ENCODE measurements at regions not wholly inside any gene's neighbourhood (a gene's known extent, or its start where the extent isn't known, plus 50 kb on each side); places are given as distances from the start of the nearest gene placed in this dataset.

DNA sequence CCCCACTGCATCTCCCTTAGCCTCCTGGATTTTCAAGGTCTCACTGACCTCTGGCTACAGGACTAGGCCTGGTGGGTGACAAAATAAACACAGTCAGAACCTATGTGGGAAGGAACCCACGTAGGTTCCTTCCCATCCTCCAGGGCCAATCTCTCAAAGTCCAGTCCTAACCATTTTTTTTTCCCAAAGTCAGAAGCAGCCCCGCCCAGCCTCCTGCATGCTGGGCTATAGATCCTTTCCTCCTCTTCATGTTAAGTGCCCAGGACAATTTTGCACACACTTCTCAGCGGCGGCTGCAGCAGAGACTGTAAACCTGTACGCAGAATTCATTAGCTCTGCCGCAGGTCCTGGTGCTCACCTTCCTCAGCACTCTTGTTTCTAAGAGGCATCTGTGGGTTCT is 285.8 kb downstream of the NPIPA8 start:
- no peaks in the 10 kb centered on the region for H4K20me1 ChIP-seq (ENCODE audit: control insufficient read depth, insufficient read depth, low read depth, low read length)

DNA sequence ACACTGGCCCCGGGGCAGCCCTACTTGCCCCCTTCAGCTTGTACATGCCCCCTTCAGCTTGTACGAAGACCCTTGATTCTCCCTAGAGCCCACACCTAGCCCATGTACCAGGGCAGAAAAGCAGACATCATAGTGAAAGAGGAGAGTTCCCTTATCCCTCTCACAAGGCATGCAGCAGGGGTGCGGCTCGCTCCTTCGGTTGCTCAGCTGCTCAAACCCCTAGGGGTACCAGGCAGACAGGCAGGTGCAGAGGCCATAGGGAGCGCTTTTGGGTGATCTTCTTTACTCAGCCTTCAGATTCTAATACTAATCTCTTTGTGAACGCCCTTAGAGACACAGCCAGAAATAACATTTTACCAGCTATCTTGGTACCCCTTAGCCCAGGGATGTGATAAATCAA is 286.3 kb downstream of the NPIPA8 start:
- H3K36me3 ChIP-seq (ENCODE audit: control insufficient read depth, low read length) = no peaks in the 10 kb centered on the region
- no peaks in the 10 kb centered on the region for H3K9me3 ChIP-seq (ENCODE audit: control insufficient read depth, insufficient read depth, low read length)
- H3K4me1 ChIP-seq (ENCODE audit: control insufficient read depth, low read length) = no peaks in the 10 kb centered on the region
- no peaks in the 10 kb centered on the region for H3F3A ChIP-seq (ENCODE audit: control insufficient read depth, insufficient read depth)
- no peak for TF ChIP-seq EZH2phosphoT487 (IDR thresholded peaks at IDR 0.05; ENCODE audit: borderline replicate concordance, low read length)
- no peak for TF ChIP-seq CTCF (IDR thresholded peaks at IDR 0.05; ENCODE audit: low read depth, low read length, poor library complexity, severe bottlenecking)
- H3K27me3 ChIP-seq (ENCODE audit: control insufficient read depth, low read length) = no peaks in the 10 kb centered on the region
- no peak overlapping the region for H3K4me2 ChIP-seq (ENCODE audit: low read length)
- no peaks in the 10 kb centered on the region for H3K9me2 ChIP-seq (replicated peaks; ENCODE audit: control insufficient read depth, low read length)
- H4K20me1 ChIP-seq (ENCODE audit: control insufficient read depth, insufficient read depth, low read depth, low read length) = no peaks in the 10 kb centered on the region
- no peak overlapping the region for H3K4me3 ChIP-seq (ENCODE audit: low read length)
- no peak overlapping the region for H3K27ac ChIP-seq (ENCODE audit: low read depth, low read length)
- no peaks in the 10 kb centered on the region for H3K79me2 ChIP-seq (ENCODE audit: control insufficient read depth, low read length)

More for the DNA sequence above, 285.8 kb downstream of the NPIPA8 start:
- no peaks in the 10 kb centered on the region for H3K9me3 ChIP-seq (ENCODE audit: control insufficient read depth, insufficient read depth, low read length)
- no peaks in the 10 kb centered on the region for H3K9me2 ChIP-seq (replicated peaks; ENCODE audit: control insufficient read depth, low read length)
- H3K4me3 ChIP-seq (ENCODE audit: low read length) = no peak overlapping the region
- no peak overlapping the region for H3K4me2 ChIP-seq (ENCODE audit: low read length)
- no peaks in the 10 kb centered on the region for H3K27me3 ChIP-seq (ENCODE audit: control insufficient read depth, low read length)
- H3K79me2 ChIP-seq (ENCODE audit: control insufficient read depth, low read length) = no peaks in the 10 kb centered on the region
- TF ChIP-seq EZH2phosphoT487 (IDR thresholded peaks at IDR 0.05; ENCODE audit: borderline replicate concordance, low read length) (no peak), CTCF (IDR thresholded peaks at IDR 0.05; ENCODE audit: low read depth, low read length, poor library complexity, severe bottlenecking) (no peak)
- H3K27ac ChIP-seq (ENCODE audit: low read depth, low read length) = no peak overlapping the region
- no peaks in the 10 kb centered on the region for H3F3A ChIP-seq (ENCODE audit: control insufficient read depth, insufficient read depth)
- no peaks in the 10 kb centered on the region for H3K36me3 ChIP-seq (ENCODE audit: control insufficient read depth, low read length)
- H3K4me1 ChIP-seq (ENCODE audit: control insufficient read depth, low read length) = no peaks in the 10 kb centered on the region

DNA sequence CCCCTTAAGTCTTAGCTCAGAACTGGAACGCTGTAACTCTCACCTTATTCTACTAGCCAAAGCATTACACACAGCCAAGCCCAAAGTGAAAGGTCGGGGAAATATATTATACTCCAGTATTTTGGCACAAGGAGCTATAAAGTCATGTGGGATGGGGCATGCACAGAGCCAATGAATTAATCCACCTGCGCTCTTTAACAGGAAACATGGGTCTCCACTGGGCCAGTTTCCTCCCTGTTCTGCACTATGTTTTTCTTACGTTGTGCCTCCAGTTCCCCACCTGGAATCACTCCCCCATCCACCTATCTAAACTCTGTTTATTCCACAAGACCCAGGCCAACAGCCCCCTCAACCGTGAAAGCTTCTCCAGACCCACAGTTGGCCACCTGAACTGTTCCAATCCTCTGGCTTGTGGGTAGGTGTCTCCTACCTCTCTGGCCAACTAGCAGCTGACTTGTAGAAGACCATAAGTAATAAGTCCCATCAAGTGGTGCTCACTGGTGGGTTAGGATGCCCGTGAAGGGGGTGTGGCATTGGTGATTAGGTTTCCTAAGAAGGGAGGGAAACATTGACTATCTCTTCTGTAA is 286.9 kb downstream of the NPIPA8 start:
- H3K4me1 ChIP-seq (ENCODE audit: control insufficient read depth, low read length) = no peaks in the 10 kb centered on the region
- no peaks in the 10 kb centered on the region for H3K9me3 ChIP-seq (ENCODE audit: control insufficient read depth, insufficient read depth, low read length)
- no peaks in the 10 kb centered on the region for H4K20me1 ChIP-seq (ENCODE audit: control insufficient read depth, insufficient read depth, low read depth, low read length)
- no peaks in the 10 kb centered on the region for H3K36me3 ChIP-seq (ENCODE audit: control insufficient read depth, low read length)
- no peaks in the 10 kb centered on the region for H3K27me3 ChIP-seq (ENCODE audit: control insufficient read depth, low read length)
- H3K9me2 ChIP-seq (replicated peaks; ENCODE audit: control insufficient read depth, low read length) = no peaks in the 10 kb centered on the region
- no peak for TF ChIP-seq EZH2phosphoT487 (IDR thresholded peaks at IDR 0.05; ENCODE audit: borderline replicate concordance, low read length)
- no peak for TF ChIP-seq CTCF (IDR thresholded peaks at IDR 0.05; ENCODE audit: low read depth, low read length, poor library complexity, severe bottlenecking)
- no peak overlapping the region for H3K27ac ChIP-seq (ENCODE audit: low read depth, low read length)
- H3F3A ChIP-seq (ENCODE audit: control insufficient read depth, insufficient read depth) = no peaks in the 10 kb centered on the region
- H3K79me2 ChIP-seq (ENCODE audit: control insufficient read depth, low read length) = no peaks in the 10 kb centered on the region
- no peak overlapping the region for H3K4me3 ChIP-seq (ENCODE audit: low read length)
- no peak overlapping the region for H3K4me2 ChIP-seq (ENCODE audit: low read length)
